Lung microvascular endothelial cell (primary cell): ENCODE measurements at regions not wholly inside any gene's neighbourhood (a gene's known extent, or its start where the extent isn't known, plus 50 kb on each side); places are given as distances from the start of the nearest gene placed in this dataset.
"Not testable (repeated sequence)": the region's sequence is repeated elsewhere in the genome, so short reads cannot be mapped to it uniquely, and the experiment has no call there.

Source experiments
- DNase-seq, 2 donors: peaks; one replicate each; pipeline versions ENCODE4 v3.0.0 to v3.0.0-alpha.2; 2010; ENCODE audit warnings: low read depth in 2 of 2

GRCh38 chr17:52899235-52899634, 740.7 kb upstream of the CA10 start:
- DNase-seq = no peak

- no peak for DNase-seq
Observed at GRCh38 chr17:52895272-52895671, 736.8 kb upstream of the CA10 start.

- DNase-seq = no peak
Observed at GRCh38 chr17:52892334-52892733, 733.8 kb upstream of the CA10 start.

GRCh38 chr17:52885882-52886281, 727.4 kb upstream of the CA10 start:
- DNase-seq = no peak

GRCh38 chr17:52883907-52884491, 725.5 kb upstream of the CA10 start:
- not testable (repeated sequence) for DNase-seq

GRCh38 chr17:52846767-52847166, 688.3 kb upstream of the CA10 start:
- not testable (repeated sequence) for DNase-seq

- DNase-seq = no peak
Observed at GRCh38 chr17:52841971-52842370, 683.5 kb upstream of the CA10 start.

GRCh38 chr17:52837492-52837891, 679.0 kb upstream of the CA10 start:
- no peak for DNase-seq

- no peak for DNase-seq
Observed at GRCh38 chr17:52831536-52831935, 673.0 kb upstream of the CA10 start.

GRCh38 chr17:52828621-52829020, 670.1 kb upstream of the CA10 start:
- DNase-seq = no peak

- DNase-seq = peak in 1 of 2 donors; percentile 7
Observed at GRCh38 chr17:52827526-52827925, 669.0 kb upstream of the CA10 start.

GRCh38 chr17:52824542-52824941, 666.0 kb upstream of the CA10 start:
- no peak for DNase-seq

GRCh38 chr17:52823155-52823554, 664.6 kb upstream of the CA10 start:
- peak in 1 of 2 donors; percentile 83 for DNase-seq

GRCh38 chr17:52790359-52790955, 631.9 kb upstream of the CA10 start:
- DNase-seq = peak in 1 of 2 donors; percentile 84

GRCh38 chr17:52789829-52790228, 631.3 kb upstream of the CA10 start:
- DNase-seq = peak in 1 of 2 donors; percentile 67

GRCh38 chr17:52776234-52776633, 617.7 kb upstream of the CA10 start:
- DNase-seq = no peak

- no peak for DNase-seq
Observed at GRCh38 chr17:52762794-52763167, 604.3 kb upstream of the CA10 start.

- DNase-seq = no peak
Observed at GRCh38 chr17:52762147-52762793, 603.8 kb upstream of the CA10 start.

GRCh38 chr17:52759864-52760263, 601.4 kb upstream of the CA10 start:
- peak in 1 of 2 donors; percentile 6 for DNase-seq

GRCh38 chr17:52758481-52758880, 600.0 kb upstream of the CA10 start:
- no peak for DNase-seq

GRCh38 chr17:52756746-52757145, 598.2 kb upstream of the CA10 start:
- no peak for DNase-seq

GRCh38 chr17:52754838-52755237, 596.3 kb upstream of the CA10 start:
- DNase-seq = no peak

- DNase-seq = no peak
Observed at GRCh38 chr17:52751051-52751450, 592.5 kb upstream of the CA10 start.
